WTC11 (cell line): ENCODE measurements at regions not wholly inside any gene's neighbourhood (a gene's known extent, or its start where the extent isn't known, plus 50 kb on each side); places are given as distances from the start of the nearest gene placed in this dataset.

ENCODE experiments used
- ATAC-seq: fragments of 200-7000 bp; cut with Tn5 transposase; 2 replicates; pipeline ENCODE4 v1.10.0; 2021; ENCODE audit warnings: mild to moderate bottlenecking, moderate library complexity
- CTCF ChIA-PET: fragments of 300-600 bp; sonication (Branson Sonifier 250); formaldehyde crosslinking; loops from one replicate; lab custom pipeline; 2021; ENCODE audit warnings: antibody characterized with exemption; lab: Charles Lee
- POLR2A ChIA-PET: fragments of 350-600 bp; sonication (Branson Sonifier 250); formaldehyde crosslinking; loops from one replicate; lab custom pipeline; 2021; ENCODE audit warnings: antibody characterized with exemption; lab: Charles Lee
- DNase-seq: peaks from one replicate; pipeline ENCODE4 v3.0.0; 2021; ENCODE audit warnings: low spot score
- H3K27ac Mint-ChIP-seq: 2 replicates; pipeline ENCODE4 v1.8.0; 2021; ENCODE audit warnings: mixed read lengths
- H3K27me3 Mint-ChIP-seq: 2 replicates; pipeline ENCODE4 v1.8.0; 2021; ENCODE audit warnings: low read depth, mild to moderate bottlenecking, moderate library complexity, mixed read lengths
- H3K36me3 Mint-ChIP-seq: 2 replicates; pipeline ENCODE4 v1.8.0; 2021; ENCODE audit warnings: mixed read lengths
- H3K4me1 Mint-ChIP-seq: 2 replicates; pipeline ENCODE4 v1.8.0; 2022; ENCODE audit warnings: mixed read lengths
- H3K4me3 Mint-ChIP-seq: 2 replicates; pipeline ENCODE4 v1.8.0; 2021; ENCODE audit warnings: mild to moderate bottlenecking, moderate library complexity, mixed read lengths
- H3K9me3 Mint-ChIP-seq: 2 replicates; pipeline ENCODE4 v1.8.0; 2021; ENCODE audit warnings: mixed read lengths
- CREB1 ChIP-seq: sonication (generic); formaldehyde crosslinking; IDR thresholded peaks from 2 replicates; pipeline ENCODE4 v1.8.0; 2023; ENCODE audit warnings: mild to moderate bottlenecking, missing genetic modification reagents
- FOXP1 ChIP-seq: sonication (generic); formaldehyde crosslinking; IDR thresholded peaks from 2 replicates; pipeline ENCODE4 v1.8.0; 2022; ENCODE audit warnings: missing genetic modification reagents, mild to moderate bottlenecking, moderate library complexity, borderline replicate concordance
- KAT7 ChIP-seq: sonication (generic); formaldehyde crosslinking; IDR thresholded peaks from 2 replicates; pipeline ENCODE4 v1.8.1; 2023; ENCODE audit warnings: missing genetic modification reagents, mild to moderate bottlenecking, borderline replicate concordance
- MYBL2 ChIP-seq: sonication (generic); formaldehyde crosslinking; IDR thresholded peaks from 2 replicates; pipeline ENCODE4 v1.8.1; 2023; ENCODE audit warnings: mild to moderate bottlenecking, moderate library complexity, missing genetic modification reagents
- NFE2L1 ChIP-seq: sonication (generic); formaldehyde crosslinking; IDR thresholded peaks from 2 replicates; pipeline ENCODE4 v1.8.1; 2023; ENCODE audit warnings: missing genetic modification reagents
- SMAD4 ChIP-seq: sonication (generic); formaldehyde crosslinking; IDR thresholded peaks from 2 replicates; pipeline ENCODE4 v1.8.0; 2022; ENCODE audit warnings: mild to moderate bottlenecking, missing genetic modification reagents
- TCF7 ChIP-seq: sonication (generic); formaldehyde crosslinking; IDR thresholded peaks from 2 replicates; pipeline ENCODE4 v1.8.0; 2022; ENCODE audit warnings: mild to moderate bottlenecking, low read depth, missing genetic modification reagents, moderate library complexity
- ZNF317 ChIP-seq: sonication (generic); formaldehyde crosslinking; IDR thresholded peaks from 2 replicates; pipeline ENCODE4 v1.8.1; 2023; ENCODE audit warnings: low read depth, mild to moderate bottlenecking, moderate library complexity, missing genetic modification reagents, borderline replicate concordance
- ZNF423 ChIP-seq: fragments of 250-450 bp; sonication (Bioruptor Pico); IDR thresholded peaks from 2 replicates; pipeline ENCODE4 v2.1.2; 2022; ENCODE audit warnings: mild to moderate bottlenecking, moderate library complexity
- TF ChIP-seq, protein P1 (sequence below): fragments of 250-450 bp; sonication (Bioruptor Pico); conservative IDR thresholded peaks from 2 replicates; pipeline ENCODE4 v1.9.0; 2021; ENCODE audit warnings: mild to moderate bottlenecking
- TF ChIP-seq, protein P2 (sequence below): fragments of 250-450 bp; sonication (Bioruptor Pico); IDR thresholded peaks from 2 replicates; pipeline ENCODE4 v1.9.0; 2021; ENCODE audit warnings: mild to moderate bottlenecking
- TF ChIP-seq, protein P3 (sequence below): sonication (generic); formaldehyde crosslinking; IDR thresholded peaks from 2 replicates; pipeline ENCODE4 v1.8.1; 2022; ENCODE audit warnings: low read depth, missing genetic modification reagents, borderline replicate concordance
- TF ChIP-seq, protein P4 (sequence below): sonication (generic); formaldehyde crosslinking; conservative IDR thresholded peaks from 2 replicates; pipeline ENCODE4 v1.8.1; 2022; ENCODE audit warnings: mild to moderate bottlenecking, missing genetic modification reagents
- TF ChIP-seq, protein P5 (sequence below): sonication (generic); formaldehyde crosslinking; IDR thresholded peaks from 2 replicates; pipeline ENCODE4 v1.8.1; 2023; ENCODE audit warnings: mild to moderate bottlenecking, missing genetic modification reagents, moderate library complexity
- TF ChIP-seq, protein P6 (sequence below): sonication (generic); formaldehyde crosslinking; IDR thresholded peaks from 2 replicates; pipeline ENCODE4 v1.8.1; 2022; ENCODE audit warnings: missing genetic modification reagents, borderline replicate concordance
- TF ChIP-seq, protein P7 (sequence below): sonication (generic); formaldehyde crosslinking; IDR thresholded peaks from 2 replicates; pipeline ENCODE4 v1.8.0; 2023; ENCODE audit warnings: mild to moderate bottlenecking, missing genetic modification reagents
- TF ChIP-seq, protein P8 (sequence below): sonication (generic); formaldehyde crosslinking; IDR thresholded peaks from 2 replicates; pipeline ENCODE4 v1.8.0; 2022; ENCODE audit warnings: mild to moderate bottlenecking, missing genetic modification reagents
- TF ChIP-seq, protein P9 (sequence below): sonication (generic); formaldehyde crosslinking; IDR thresholded peaks from 2 replicates; pipeline ENCODE4 v1.8.0; 2023; ENCODE audit warnings: missing genetic modification reagents
- TF ChIP-seq, protein P10 (sequence below): sonication (generic); formaldehyde crosslinking; IDR thresholded peaks from 2 replicates; pipeline ENCODE4 v1.8.1; 2023; ENCODE audit warnings: mild to moderate bottlenecking, missing genetic modification reagents

DNA sequence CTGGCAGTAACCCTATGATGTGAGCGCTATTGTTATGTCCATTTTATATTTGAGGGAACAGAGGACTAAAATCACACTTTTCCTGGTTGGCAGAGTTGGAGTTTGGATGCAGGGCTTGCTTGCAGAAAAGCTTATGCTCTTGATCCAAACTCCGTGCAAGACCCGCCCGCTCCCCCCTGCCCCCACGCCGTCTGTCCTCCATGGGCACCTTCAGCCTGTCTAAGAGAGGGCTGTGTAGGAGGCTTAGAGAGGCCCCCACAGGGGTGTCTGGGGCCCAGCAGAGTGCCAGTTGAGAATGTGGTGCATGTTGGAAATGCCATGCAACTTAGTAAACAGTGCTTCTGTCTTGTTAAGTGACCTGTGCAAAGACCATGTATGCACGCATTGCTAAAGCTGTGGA lies 170.5 kb upstream of the NPY start:
- Mint-ChIP-seq H3K9me3 (0 out of 2 replicates have a peak, but pooled peaks cover 4% of the 10 kb centered on the region), H3K4me3 (no peak overlapping the region), H3K27me3 (no peaks in the 10 kb centered on the region), H3K27ac (no peak overlapping the region), H3K4me1 (peaks cover 12% of the 10 kb centered on the region), H3K36me3 (no peaks in the 10 kb centered on the region)
- ChIA-PET POLR2A (no interaction called here), CTCF (no interaction called here)
- DNase-seq (no peak), ATAC-seq (no peak; the same call in 1 of the 2 replicates)
- TF ChIP-seq SMAD4 (CRISPR knock-in tag), result no peak
- no peak for TF ChIP-seq TCF7 (CRISPR knock-in tag)
- TF ChIP-seq, protein P1, sequence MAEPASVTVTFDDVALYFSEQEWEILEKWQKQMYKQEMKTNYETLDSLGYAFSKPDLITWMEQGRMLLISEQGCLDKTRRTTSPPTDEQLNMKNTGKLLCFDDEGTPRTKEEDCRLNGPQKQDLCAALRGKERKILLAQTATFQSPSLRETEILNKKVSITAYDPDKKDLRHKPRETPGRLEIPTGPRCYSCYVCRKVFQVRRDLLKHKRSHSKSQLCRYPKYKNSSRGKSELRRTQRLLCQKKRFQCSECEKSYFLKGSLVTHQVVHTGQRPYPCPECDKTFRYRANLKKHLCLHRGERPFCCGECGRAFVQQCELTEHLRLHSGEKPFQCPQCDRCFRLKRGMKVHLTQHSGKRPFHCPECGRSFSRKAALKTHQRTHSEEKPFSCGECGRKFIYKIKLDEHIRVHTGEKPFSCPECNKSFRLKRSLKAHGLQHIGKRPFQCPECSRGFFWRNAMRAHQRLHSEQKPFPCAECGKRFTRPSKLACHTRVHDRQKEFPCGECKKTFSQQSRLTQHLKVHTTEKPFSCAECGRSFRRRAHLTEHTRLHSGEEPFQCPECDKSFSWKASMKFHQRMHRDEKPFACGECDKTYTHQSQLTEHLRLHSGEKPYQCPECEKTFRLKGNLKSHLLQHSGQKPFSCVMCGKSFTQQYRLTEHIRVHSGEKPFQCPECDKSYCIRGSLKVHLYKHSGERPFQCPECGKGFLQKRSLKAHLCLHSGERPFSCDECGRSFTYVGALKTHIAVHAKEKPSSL, result no peak
- no peak for TF ChIP-seq ZNF423 (CRISPR knock-in tag)
- TF ChIP-seq, protein P2, sequence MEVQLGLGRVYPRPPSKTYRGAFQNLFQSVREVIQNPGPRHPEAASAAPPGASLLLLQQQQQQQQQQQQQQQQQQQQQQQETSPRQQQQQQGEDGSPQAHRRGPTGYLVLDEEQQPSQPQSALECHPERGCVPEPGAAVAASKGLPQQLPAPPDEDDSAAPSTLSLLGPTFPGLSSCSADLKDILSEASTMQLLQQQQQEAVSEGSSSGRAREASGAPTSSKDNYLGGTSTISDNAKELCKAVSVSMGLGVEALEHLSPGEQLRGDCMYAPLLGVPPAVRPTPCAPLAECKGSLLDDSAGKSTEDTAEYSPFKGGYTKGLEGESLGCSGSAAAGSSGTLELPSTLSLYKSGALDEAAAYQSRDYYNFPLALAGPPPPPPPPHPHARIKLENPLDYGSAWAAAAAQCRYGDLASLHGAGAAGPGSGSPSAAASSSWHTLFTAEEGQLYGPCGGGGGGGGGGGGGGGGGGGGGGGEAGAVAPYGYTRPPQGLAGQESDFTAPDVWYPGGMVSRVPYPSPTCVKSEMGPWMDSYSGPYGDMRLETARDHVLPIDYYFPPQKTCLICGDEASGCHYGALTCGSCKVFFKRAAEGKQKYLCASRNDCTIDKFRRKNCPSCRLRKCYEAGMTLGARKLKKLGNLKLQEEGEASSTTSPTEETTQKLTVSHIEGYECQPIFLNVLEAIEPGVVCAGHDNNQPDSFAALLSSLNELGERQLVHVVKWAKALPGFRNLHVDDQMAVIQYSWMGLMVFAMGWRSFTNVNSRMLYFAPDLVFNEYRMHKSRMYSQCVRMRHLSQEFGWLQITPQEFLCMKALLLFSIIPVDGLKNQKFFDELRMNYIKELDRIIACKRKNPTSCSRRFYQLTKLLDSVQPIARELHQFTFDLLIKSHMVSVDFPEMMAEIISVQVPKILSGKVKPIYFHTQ, result no peak
- TF ChIP-seq, protein P3, sequence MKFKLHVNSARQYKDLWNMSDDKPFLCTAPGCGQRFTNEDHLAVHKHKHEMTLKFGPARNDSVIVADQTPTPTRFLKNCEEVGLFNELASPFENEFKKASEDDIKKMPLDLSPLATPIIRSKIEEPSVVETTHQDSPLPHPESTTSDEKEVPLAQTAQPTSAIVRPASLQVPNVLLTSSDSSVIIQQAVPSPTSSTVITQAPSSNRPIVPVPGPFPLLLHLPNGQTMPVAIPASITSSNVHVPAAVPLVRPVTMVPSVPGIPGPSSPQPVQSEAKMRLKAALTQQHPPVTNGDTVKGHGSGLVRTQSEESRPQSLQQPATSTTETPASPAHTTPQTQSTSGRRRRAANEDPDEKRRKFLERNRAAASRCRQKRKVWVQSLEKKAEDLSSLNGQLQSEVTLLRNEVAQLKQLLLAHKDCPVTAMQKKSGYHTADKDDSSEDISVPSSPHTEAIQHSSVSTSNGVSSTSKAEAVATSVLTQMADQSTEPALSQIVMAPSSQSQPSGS, result no peak
- no peak for TF ChIP-seq NFE2L1 (CRISPR knock-in tag)
- TF ChIP-seq, protein P4, sequence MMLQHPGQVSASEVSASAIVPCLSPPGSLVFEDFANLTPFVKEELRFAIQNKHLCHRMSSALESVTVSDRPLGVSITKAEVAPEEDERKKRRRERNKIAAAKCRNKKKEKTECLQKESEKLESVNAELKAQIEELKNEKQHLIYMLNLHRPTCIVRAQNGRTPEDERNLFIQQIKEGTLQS (CRISPR knock-in tag), result no peak
- TF ChIP-seq CREB1 (CRISPR knock-in tag), result no peak
- TF ChIP-seq, protein P5, sequence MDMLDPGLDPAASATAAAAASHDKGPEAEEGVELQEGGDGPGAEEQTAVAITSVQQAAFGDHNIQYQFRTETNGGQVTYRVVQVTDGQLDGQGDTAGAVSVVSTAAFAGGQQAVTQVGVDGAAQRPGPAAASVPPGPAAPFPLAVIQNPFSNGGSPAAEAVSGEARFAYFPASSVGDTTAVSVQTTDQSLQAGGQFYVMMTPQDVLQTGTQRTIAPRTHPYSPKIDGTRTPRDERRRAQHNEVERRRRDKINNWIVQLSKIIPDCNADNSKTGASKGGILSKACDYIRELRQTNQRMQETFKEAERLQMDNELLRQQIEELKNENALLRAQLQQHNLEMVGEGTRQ (CRISPR knock-in tag), result no peak
- TF ChIP-seq, protein P6, sequence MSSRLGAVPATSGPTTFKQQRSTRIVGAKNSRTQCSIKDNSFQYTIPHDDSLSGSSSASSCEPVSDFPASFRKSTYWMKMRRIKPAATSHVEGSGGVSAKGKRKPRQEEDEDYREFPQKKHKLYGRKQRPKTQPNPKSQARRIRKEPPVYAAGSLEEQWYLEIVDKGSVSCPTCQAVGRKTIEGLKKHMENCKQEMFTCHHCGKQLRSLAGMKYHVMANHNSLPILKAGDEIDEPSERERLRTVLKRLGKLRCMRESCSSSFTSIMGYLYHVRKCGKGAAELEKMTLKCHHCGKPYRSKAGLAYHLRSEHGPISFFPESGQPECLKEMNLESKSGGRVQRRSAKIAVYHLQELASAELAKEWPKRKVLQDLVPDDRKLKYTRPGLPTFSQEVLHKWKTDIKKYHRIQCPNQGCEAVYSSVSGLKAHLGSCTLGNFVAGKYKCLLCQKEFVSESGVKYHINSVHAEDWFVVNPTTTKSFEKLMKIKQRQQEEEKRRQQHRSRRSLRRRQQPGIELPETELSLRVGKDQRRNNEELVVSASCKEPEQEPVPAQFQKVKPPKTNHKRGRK, result no peak
- TF ChIP-seq, protein P7, sequence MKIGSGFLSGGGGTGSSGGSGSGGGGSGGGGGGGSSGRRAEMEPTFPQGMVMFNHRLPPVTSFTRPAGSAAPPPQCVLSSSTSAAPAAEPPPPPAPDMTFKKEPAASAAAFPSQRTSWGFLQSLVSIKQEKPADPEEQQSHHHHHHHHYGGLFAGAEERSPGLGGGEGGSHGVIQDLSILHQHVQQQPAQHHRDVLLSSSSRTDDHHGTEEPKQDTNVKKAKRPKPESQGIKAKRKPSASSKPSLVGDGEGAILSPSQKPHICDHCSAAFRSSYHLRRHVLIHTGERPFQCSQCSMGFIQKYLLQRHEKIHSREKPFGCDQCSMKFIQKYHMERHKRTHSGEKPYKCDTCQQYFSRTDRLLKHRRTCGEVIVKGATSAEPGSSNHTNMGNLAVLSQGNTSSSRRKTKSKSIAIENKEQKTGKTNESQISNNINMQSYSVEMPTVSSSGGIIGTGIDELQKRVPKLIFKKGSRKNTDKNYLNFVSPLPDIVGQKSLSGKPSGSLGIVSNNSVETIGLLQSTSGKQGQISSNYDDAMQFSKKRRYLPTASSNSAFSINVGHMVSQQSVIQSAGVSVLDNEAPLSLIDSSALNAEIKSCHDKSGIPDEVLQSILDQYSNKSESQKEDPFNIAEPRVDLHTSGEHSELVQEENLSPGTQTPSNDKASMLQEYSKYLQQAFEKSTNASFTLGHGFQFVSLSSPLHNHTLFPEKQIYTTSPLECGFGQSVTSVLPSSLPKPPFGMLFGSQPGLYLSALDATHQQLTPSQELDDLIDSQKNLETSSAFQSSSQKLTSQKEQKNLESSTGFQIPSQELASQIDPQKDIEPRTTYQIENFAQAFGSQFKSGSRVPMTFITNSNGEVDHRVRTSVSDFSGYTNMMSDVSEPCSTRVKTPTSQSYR (CRISPR knock-in tag), result no peak
- TF ChIP-seq, protein P8, sequence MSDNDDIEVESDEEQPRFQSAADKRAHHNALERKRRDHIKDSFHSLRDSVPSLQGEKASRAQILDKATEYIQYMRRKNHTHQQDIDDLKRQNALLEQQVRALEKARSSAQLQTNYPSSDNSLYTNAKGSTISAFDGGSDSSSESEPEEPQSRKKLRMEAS, result no peak
- no peak for TF ChIP-seq ZNF317 (CRISPR knock-in tag)
- TF ChIP-seq, protein P9, sequence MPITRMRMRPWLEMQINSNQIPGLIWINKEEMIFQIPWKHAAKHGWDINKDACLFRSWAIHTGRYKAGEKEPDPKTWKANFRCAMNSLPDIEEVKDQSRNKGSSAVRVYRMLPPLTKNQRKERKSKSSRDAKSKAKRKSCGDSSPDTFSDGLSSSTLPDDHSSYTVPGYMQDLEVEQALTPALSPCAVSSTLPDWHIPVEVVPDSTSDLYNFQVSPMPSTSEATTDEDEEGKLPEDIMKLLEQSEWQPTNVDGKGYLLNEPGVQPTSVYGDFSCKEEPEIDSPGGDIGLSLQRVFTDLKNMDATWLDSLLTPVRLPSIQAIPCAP (CRISPR knock-in tag), result no peak
- no peak for TF ChIP-seq FOXP1 (CRISPR knock-in tag)
- TF ChIP-seq KAT7, result no peak
- TF ChIP-seq MYBL2 (CRISPR knock-in tag), result no peak
- TF ChIP-seq, protein P10, sequence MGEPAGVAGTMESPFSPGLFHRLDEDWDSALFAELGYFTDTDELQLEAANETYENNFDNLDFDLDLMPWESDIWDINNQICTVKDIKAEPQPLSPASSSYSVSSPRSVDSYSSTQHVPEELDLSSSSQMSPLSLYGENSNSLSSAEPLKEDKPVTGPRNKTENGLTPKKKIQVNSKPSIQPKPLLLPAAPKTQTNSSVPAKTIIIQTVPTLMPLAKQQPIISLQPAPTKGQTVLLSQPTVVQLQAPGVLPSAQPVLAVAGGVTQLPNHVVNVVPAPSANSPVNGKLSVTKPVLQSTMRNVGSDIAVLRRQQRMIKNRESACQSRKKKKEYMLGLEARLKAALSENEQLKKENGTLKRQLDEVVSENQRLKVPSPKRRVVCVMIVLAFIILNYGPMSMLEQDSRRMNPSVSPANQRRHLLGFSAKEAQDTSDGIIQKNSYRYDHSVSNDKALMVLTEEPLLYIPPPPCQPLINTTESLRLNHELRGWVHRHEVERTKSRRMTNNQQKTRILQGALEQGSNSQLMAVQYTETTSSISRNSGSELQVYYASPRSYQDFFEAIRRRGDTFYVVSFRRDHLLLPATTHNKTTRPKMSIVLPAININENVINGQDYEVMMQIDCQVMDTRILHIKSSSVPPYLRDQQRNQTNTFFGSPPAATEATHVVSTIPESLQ (CRISPR knock-in tag), result no peak
